MM.1S (cell line): ENCODE measurements at regions not wholly inside any gene's neighbourhood (a gene's known extent, or its start where the extent isn't known, plus 50 kb on each side); places are given as distances from the start of the nearest gene placed in this dataset.

Experiments used
- EZH2 ChIP-seq: fragments of 300-600 bp; sonication (generic); optimal IDR thresholded peaks from 2 replicates; pipeline ENCODE3; 2017; ENCODE audit warnings: low read depth, mild to moderate bottlenecking, antibody characterized with exemption, low read length, mixed read lengths
- TF ChIP-seq, protein P1 (sequence below): fragments of 300-600 bp; sonication (generic); IDR thresholded peaks from 2 replicates; pipeline ENCODE4 v1.5.1; 2016; ENCODE audit warnings: antibody characterized with exemption, low read length, mixed read lengths

DNA sequence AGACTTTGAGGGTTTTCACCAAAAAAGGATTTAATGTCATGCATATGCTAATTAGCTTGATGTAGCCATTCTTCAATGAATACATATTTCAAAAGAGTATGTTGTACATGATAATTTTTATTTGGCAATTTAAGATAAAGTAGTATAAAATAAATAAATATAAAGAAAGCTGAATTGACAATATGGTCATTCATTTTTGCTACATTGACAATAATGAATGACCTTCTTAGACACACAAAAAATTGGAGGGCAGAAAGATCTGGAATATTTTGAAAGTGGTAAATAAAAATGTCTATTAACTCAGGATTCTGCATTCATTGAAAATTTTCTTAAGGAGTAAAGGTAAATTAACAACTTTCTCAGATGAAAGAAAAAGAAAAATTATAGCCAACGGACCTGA, 324.8 kb upstream of the FTMT start:
- TF ChIP-seq, protein P1, sequence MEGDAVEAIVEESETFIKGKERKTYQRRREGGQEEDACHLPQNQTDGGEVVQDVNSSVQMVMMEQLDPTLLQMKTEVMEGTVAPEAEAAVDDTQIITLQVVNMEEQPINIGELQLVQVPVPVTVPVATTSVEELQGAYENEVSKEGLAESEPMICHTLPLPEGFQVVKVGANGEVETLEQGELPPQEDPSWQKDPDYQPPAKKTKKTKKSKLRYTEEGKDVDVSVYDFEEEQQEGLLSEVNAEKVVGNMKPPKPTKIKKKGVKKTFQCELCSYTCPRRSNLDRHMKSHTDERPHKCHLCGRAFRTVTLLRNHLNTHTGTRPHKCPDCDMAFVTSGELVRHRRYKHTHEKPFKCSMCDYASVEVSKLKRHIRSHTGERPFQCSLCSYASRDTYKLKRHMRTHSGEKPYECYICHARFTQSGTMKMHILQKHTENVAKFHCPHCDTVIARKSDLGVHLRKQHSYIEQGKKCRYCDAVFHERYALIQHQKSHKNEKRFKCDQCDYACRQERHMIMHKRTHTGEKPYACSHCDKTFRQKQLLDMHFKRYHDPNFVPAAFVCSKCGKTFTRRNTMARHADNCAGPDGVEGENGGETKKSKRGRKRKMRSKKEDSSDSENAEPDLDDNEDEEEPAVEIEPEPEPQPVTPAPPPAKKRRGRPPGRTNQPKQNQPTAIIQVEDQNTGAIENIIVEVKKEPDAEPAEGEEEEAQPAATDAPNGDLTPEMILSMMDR: no peak
- TF ChIP-seq EZH2: no peak
